ENCODE measurements at regions not wholly inside any gene's neighbourhood (a gene's known extent, or its start where the extent isn't known, plus 50 kb on each side); places are given as distances from the start of the nearest gene placed in this dataset.

GRCh38 chr4:41838590-41838989, 90.1 kb upstream of the PHOX2B start:
- H3K27me3 ChIP-seq (replicated peaks; ENCODE audit: insufficient read depth, low read length): no peaks in the 10 kb centered on the region

GRCh38 chr4:41835321-41835995, 86.9 kb upstream of the PHOX2B start:
- Histone ChIP-seq H3K9ac (ENCODE audit: low read length) (no peak overlapping the region), H3K9me3 (replicated peaks; ENCODE audit: insufficient read depth, low read length) (no peaks in the 10 kb centered on the region), H3K27me3 (replicated peaks; ENCODE audit: insufficient read depth, low read length) (no peaks in the 10 kb centered on the region), H3F3A (ENCODE audit: insufficient read depth, low read length) (no peaks in the 10 kb centered on the region), H3K4me3 (ENCODE audit: low read length) (no peak overlapping the region), H4K20me1 (ENCODE audit: insufficient read depth, low read length) (no peaks in the 10 kb centered on the region), H3K36me3 (replicated peaks; ENCODE audit: insufficient read depth, low read length) (no peaks in the 10 kb centered on the region), H3K4me1 (ENCODE audit: low read length) (no peaks in the 10 kb centered on the region), H3K79me2 (ENCODE audit: low read length) (no peaks in the 10 kb centered on the region), H3K4me2 (ENCODE audit: low read depth, low read length) (no peak overlapping the region), H2AFZ (ENCODE audit: low read length) (no peak overlapping the region), H3K9me2 (replicated peaks; ENCODE audit: insufficient read depth, low read length) (no peaks in the 10 kb centered on the region), H3K27ac (ENCODE audit: low read length) (no peak overlapping the region)
- no peak for DNase-seq
- TF ChIP-seq CTCF (IDR thresholded peaks at IDR 0.05; ENCODE audit: low read length) (no peak), EZH2 (optimal IDR thresholded peaks at IDR 0.05; ENCODE audit: low read depth, low read length) (no peak), EZH2phosphoT487 (IDR thresholded peaks at IDR 0.05; ENCODE audit: low read length) (no peak)

More at GRCh38 chr4:41838590-41838989, 90.1 kb upstream of the PHOX2B start:
- H3K9ac ChIP-seq (ENCODE audit: low read length): no peak overlapping the region
- H3K9me2 ChIP-seq (replicated peaks; ENCODE audit: insufficient read depth, low read length): no peaks in the 10 kb centered on the region
- H3K9me3 ChIP-seq (replicated peaks; ENCODE audit: insufficient read depth, low read length): no peaks in the 10 kb centered on the region
- H2AFZ ChIP-seq (ENCODE audit: low read length): no peak overlapping the region
- no peak overlapping the region for H3K27ac ChIP-seq (ENCODE audit: low read length)
- H3K79me2 ChIP-seq (ENCODE audit: low read length): no peaks in the 10 kb centered on the region
- no peak overlapping the region for H3K4me3 ChIP-seq (ENCODE audit: low read length)
- H3F3A ChIP-seq (ENCODE audit: insufficient read depth, low read length): no peaks in the 10 kb centered on the region
- H3K4me1 ChIP-seq (ENCODE audit: low read length): no peaks in the 10 kb centered on the region
- no peak overlapping the region for H3K4me2 ChIP-seq (ENCODE audit: low read depth, low read length)
- H3K36me3 ChIP-seq (replicated peaks; ENCODE audit: insufficient read depth, low read length): no peaks in the 10 kb centered on the region
- H4K20me1 ChIP-seq (ENCODE audit: insufficient read depth, low read length): no peaks in the 10 kb centered on the region
- no peak for DNase-seq
- TF ChIP-seq EZH2 (optimal IDR thresholded peaks at IDR 0.05; ENCODE audit: low read depth, low read length) (no peak), EZH2phosphoT487 (IDR thresholded peaks at IDR 0.05; ENCODE audit: low read length) (no peak), CTCF (IDR thresholded peaks at IDR 0.05; ENCODE audit: low read length) (no peak)

- H3K9me3 ChIP-seq (replicated peaks; ENCODE audit: insufficient read depth, low read length): no peaks in the 10 kb centered on the region
- no peaks in the 10 kb centered on the region for H3K27me3 ChIP-seq (replicated peaks; ENCODE audit: insufficient read depth, low read length)
- no peaks in the 10 kb centered on the region for H3K36me3 ChIP-seq (replicated peaks; ENCODE audit: insufficient read depth, low read length)
- no peak for DNase-seq
- H3K9ac ChIP-seq (ENCODE audit: low read length): no peak overlapping the region
- H3F3A ChIP-seq (ENCODE audit: insufficient read depth, low read length): no peaks in the 10 kb centered on the region
- H3K4me2 ChIP-seq (ENCODE audit: low read depth, low read length): no peak overlapping the region
- TF ChIP-seq EZH2 (optimal IDR thresholded peaks at IDR 0.05; ENCODE audit: low read depth, low read length) (no peak), EZH2phosphoT487 (IDR thresholded peaks at IDR 0.05; ENCODE audit: low read length) (no peak), CTCF (IDR thresholded peaks at IDR 0.05; ENCODE audit: low read length) (no peak)
- H3K27ac ChIP-seq (ENCODE audit: low read length): no peak overlapping the region
- H3K9me2 ChIP-seq (replicated peaks; ENCODE audit: insufficient read depth, low read length): no peaks in the 10 kb centered on the region
- no peaks in the 10 kb centered on the region for H4K20me1 ChIP-seq (ENCODE audit: insufficient read depth, low read length)
- H3K79me2 ChIP-seq (ENCODE audit: low read length): no peaks in the 10 kb centered on the region
- H2AFZ ChIP-seq (ENCODE audit: low read length): no peak overlapping the region
- no peaks in the 10 kb centered on the region for H3K4me1 ChIP-seq (ENCODE audit: low read length)
- H3K4me3 ChIP-seq (ENCODE audit: low read length): no peak overlapping the region
Measured at GRCh38 chr4:41832961-41833360, 84.4 kb upstream of the PHOX2B start.
